BJ (cell line): ENCODE measurements at regions not wholly inside any gene's neighbourhood (a gene's known extent, or its start where the extent isn't known, plus 50 kb on each side); places are given as distances from the start of the nearest gene placed in this dataset.

Experiments used
- CTCF ChIA-PET: fragments of 350-600 bp; formaldehyde crosslinking; extraction: SDS; loops from one replicate; lab custom pipeline; 2021; ENCODE audit warnings: antibody characterized with exemption, inconsistent platforms; lab: Yijun Ruan, JAX
- POLR2A ChIA-PET: fragments of 300-600 bp; sonication (Branson Sonifier 250); formaldehyde crosslinking; extraction: SDS; loops from one replicate; lab custom pipeline; 2021; ENCODE audit warnings: antibody characterized with exemption; lab: Charles Lee
- DNase-seq: peaks from one replicate; pipeline ENCODE4 v3.0.0-alpha.2; 2011; ENCODE audit warnings: low read depth
- H3K27me3 ChIP-seq: 2 replicates; pipeline ENCODE4 v1.6.0; 2011; ENCODE audit warnings: low read length; ENCODE audit not compliant: control insufficient read depth, insufficient read depth
- H3K36me3 ChIP-seq: 2 replicates; pipeline ENCODE4 v1.5.1; 2011; ENCODE audit warnings: low read length; ENCODE audit not compliant: control insufficient read depth, insufficient read depth
- H3K4me3 ChIP-seq: 2 replicates; pipeline ENCODE4 v1.5.1; 2011; ENCODE audit warnings: low read depth, mild to moderate bottlenecking, control low read depth, low read length
- TF ChIP-seq, protein P1 (sequence below): IDR thresholded peaks from 2 replicates; pipeline ENCODE4 v1.5.1; 2011; ENCODE audit warnings: low read depth, mild to moderate bottlenecking, control low read depth, inconsistent platforms, low read length, moderate library complexity; ENCODE audit not compliant: insufficient read depth

DNA sequence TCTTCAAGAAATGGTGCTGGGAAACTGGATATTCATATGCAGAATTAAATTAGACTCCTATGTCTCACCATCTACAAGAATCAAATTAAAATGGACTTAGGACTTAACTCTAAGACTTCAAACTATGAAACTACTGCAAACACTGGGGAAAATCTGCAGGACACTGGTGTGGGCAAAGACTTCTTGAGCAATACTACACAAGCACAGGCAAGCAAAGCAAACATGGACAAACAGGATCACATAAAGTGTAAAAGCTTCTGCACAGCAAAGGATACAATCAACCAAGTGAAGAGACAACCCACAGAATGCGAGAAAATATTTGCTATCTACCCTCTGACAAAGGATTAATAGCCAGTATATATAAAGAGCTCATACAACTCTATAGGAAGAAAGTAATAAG is 1161.1 kb upstream of the CITED2 start:
- no peaks in the 10 kb centered on the region for H3K36me3 ChIP-seq
- POLR2A ChIA-PET: no interaction called here
- TF ChIP-seq, protein P1, sequence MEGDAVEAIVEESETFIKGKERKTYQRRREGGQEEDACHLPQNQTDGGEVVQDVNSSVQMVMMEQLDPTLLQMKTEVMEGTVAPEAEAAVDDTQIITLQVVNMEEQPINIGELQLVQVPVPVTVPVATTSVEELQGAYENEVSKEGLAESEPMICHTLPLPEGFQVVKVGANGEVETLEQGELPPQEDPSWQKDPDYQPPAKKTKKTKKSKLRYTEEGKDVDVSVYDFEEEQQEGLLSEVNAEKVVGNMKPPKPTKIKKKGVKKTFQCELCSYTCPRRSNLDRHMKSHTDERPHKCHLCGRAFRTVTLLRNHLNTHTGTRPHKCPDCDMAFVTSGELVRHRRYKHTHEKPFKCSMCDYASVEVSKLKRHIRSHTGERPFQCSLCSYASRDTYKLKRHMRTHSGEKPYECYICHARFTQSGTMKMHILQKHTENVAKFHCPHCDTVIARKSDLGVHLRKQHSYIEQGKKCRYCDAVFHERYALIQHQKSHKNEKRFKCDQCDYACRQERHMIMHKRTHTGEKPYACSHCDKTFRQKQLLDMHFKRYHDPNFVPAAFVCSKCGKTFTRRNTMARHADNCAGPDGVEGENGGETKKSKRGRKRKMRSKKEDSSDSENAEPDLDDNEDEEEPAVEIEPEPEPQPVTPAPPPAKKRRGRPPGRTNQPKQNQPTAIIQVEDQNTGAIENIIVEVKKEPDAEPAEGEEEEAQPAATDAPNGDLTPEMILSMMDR: no peak
- no peaks in the 10 kb centered on the region for H3K27me3 ChIP-seq
- no peak for DNase-seq
- H3K4me3 ChIP-seq: no peak overlapping the region
- CTCF ChIA-PET: no interaction called here

DNA sequence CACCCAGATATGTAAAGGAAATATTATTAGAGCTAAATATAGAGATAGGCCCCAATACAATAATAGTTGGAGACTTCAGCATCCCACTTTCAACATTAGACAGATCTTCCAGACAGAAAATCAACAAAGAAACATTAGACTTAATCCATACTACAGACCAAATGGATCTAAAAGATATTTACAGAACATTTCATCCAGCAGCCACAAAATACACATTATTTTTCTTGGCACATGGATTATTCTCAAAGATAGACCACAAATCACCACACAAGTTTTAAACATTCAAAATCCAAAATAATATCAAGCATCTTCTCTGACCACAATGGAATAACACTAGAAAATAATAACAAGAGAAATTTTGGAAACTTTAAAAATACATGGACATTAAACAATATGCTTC is 1159.1 kb upstream of the CITED2 start:
- DNase-seq: no peak
- CTCF ChIA-PET: no interaction called here
- H3K27me3 ChIP-seq: no peaks in the 10 kb centered on the region
- POLR2A ChIA-PET: interaction anchor here (0.6 kb wide), 1 partner anchor 175 kb away, joined by 4 read pairs; no protein-coding TSS in a partner anchor
- TF ChIP-seq, protein P1: no peak
- H3K4me3 ChIP-seq: no peak overlapping the region
- H3K36me3 ChIP-seq: no peaks in the 10 kb centered on the region

- ChIA-PET CTCF (no interaction called here), POLR2A (no interaction called here)
- Histone ChIP-seq H3K36me3 (no peaks in the 10 kb centered on the region), H3K4me3 (no peak overlapping the region), H3K27me3 (no peaks in the 10 kb centered on the region)
- TF ChIP-seq, protein P1: no peak
- DNase-seq: no peak
Observed at GRCh38 chr6:140504776-140505175, 1130.3 kb upstream of the CITED2 start.

GRCh38 chr6:140500849-140501248 is 1126.4 kb upstream of the CITED2 start:
- Histone ChIP-seq H3K27me3 (no peaks in the 10 kb centered on the region), H3K4me3 (no peak overlapping the region), H3K36me3 (no peaks in the 10 kb centered on the region)
- POLR2A ChIA-PET: no interaction called here
- CTCF ChIA-PET: no interaction called here
- TF ChIP-seq, protein P1: no peak
- DNase-seq: no peak

- TF ChIP-seq, protein P1: no peak
- POLR2A ChIA-PET: no interaction called here
- H3K4me3 ChIP-seq: no peak overlapping the region
- no peaks in the 10 kb centered on the region for H3K36me3 ChIP-seq
- H3K27me3 ChIP-seq: no peaks in the 10 kb centered on the region
- CTCF ChIA-PET: no interaction called here
- no peak for DNase-seq
Observed at GRCh38 chr6:140499607-140500006, 1125.2 kb upstream of the CITED2 start.
